Right ventricle myocardium inferior (tissue), 1 donor: ENCODE measurements at regions not wholly inside any gene's neighbourhood (a gene's known extent, or its start where the extent isn't known, plus 50 kb on each side); places are given as distances from the start of the nearest gene placed in this dataset.

ENCODE experiments used
- ATAC-seq: fragments of 200-7000 bp; cut with Tn5 transposase; one replicate; pipeline ENCODE4 v1.9.1; 2020; ENCODE audit warnings: mild to moderate bottlenecking, moderate library complexity
- DNase-seq: peaks from one replicate; pipeline ENCODE4 v3.0.0; 2021; ENCODE audit errors: missing footprints
- intact Hi-C: fragments of 100-400 bp; cut with DNase I; formaldehyde crosslinking; loops from one replicate; pipeline ENCODE4 v1.11.0; 2022
- donor health status: DM: no; HTN: yes; CAD: no; lungs with severe emphysema.

DNA sequence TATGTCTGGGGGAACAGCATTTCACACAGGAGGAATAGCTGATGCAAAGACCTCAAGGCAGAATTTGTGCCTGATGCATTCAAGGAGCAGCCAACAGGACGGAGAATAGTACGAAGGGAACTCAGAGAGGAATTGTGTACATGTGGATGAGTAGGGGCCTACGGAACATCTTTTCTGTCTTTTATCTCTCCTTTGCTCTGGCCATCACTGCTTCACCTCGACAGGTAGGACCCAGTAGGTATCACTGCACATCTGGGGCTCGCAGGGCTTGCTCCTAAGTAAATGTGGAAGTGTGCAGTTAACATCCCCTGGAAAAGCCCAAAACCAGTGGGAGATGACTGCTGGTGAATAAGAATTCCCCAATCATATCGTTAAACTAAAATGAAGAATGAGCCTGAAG lies 56.4 kb upstream of the POU1F1 start:
- DNase-seq: no peak
- ATAC-seq: no peak
- intact Hi-C loops: no loop called here

DNA sequence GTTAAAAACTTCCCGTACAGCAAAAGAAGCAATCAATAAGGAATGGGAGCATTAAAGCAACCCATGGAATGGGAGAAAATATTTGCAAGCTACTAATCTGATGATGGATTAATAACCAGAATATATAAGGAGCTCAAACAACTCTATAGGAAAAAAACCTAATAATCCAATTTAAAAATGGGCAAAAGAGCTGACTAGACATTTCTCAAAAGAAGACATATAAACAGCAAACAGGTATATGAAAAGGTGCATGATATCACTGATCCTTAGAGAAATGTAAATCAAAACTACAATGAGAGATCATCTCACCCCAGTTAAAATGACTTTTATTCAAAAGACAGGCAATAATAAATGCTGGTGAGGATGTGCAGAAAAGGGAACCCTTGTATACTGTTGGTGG lies 52.7 kb upstream of the POU1F1 start:
- ATAC-seq (no peak), DNase-seq (no peak)
- intact Hi-C loops: no loop called here
